Panc1 (cell line): ENCODE measurements at regions not wholly inside any gene's neighbourhood (a gene's known extent, or its start where the extent isn't known, plus 50 kb on each side); places are given as distances from the start of the nearest gene placed in this dataset.

Source experiments
- ATAC-seq: fragments of 200-7000 bp; cut with Tn5 transposase; 2 replicates; pipeline ENCODE4 v1.9.1; 2020; ENCODE audit warnings: mild to moderate bottlenecking, moderate library complexity
- BruUV-seq: library from RNA; stranded (reverse); fragments of 400-500 nt; replicated peaks from 2 replicates; lab custom pipeline; 2021; lab: Mats Ljungman, UMichigan
- CTCF ChIA-PET: fragments of 300-600 bp; sonication (Branson Sonifier 250); formaldehyde crosslinking; loops from one replicate; lab custom pipeline; 2022; ENCODE audit warnings: antibody characterized with exemption; lab: Charles Lee
- POLR2A ChIA-PET: fragments of 300-600 bp; sonication (Branson Sonifier 250); formaldehyde crosslinking; loops from one replicate; lab custom pipeline; 2022; ENCODE audit warnings: antibody characterized with exemption; lab: Charles Lee
- DNase-seq: peaks from one replicate; pipeline ENCODE4 v3.0.0-alpha.2; 2010; ENCODE audit warnings: low read depth, low spot score
- H3K27ac ChIP-seq: 2 replicates; pipeline ENCODE4 v1.5.1; 2011; ENCODE audit warnings: mild to moderate bottlenecking, low read length, inconsistent platforms
- H3K27me3 ChIP-seq: fragments of 200-500 bp; sonication (Bioruptor generic); 2 replicates; pipeline ENCODE4 v1.6.0; 2014; ENCODE audit warnings: low read length, inconsistent platforms; ENCODE audit not compliant: control insufficient read depth, insufficient read depth
- H3K36me3 ChIP-seq: fragments of 200-500 bp; sonication (Bioruptor generic); 2 replicates; pipeline ENCODE4 v1.5.1; 2014; ENCODE audit warnings: inconsistent platforms, mild to moderate bottlenecking, low read length, moderate library complexity; ENCODE audit not compliant: control insufficient read depth, insufficient read depth
- H3K4me1 ChIP-seq: 2 replicates; pipeline ENCODE4 v1.5.1; 2011; ENCODE audit warnings: inconsistent platforms, mild to moderate bottlenecking, low read length, moderate library complexity; ENCODE audit not compliant: control insufficient read depth, insufficient read depth
- H3K4me3 ChIP-seq, 2 experiments: 2 replicates each; pipeline ENCODE4 v1.5.1; 2011 to 2012; ENCODE audit warnings: low read depth in 2 of 2, low read length in 2 of 2, mild to moderate bottlenecking in 2 of 2, inconsistent platforms in 1 of 2, moderate library complexity in 1 of 2
- H3K9me3 ChIP-seq: fragments of 200-500 bp; sonication (Bioruptor generic); 2 replicates; pipeline ENCODE4 v1.5.1; 2014; ENCODE audit warnings: low read depth, mild to moderate bottlenecking, inconsistent platforms, low read length, moderate library complexity; ENCODE audit not compliant: control insufficient read depth, insufficient read depth
- POLR2AphosphoS5 ChIP-seq: IDR thresholded peaks from 2 replicates; pipeline ENCODE4 v1.6.1; 2012; ENCODE audit warnings: mild to moderate bottlenecking, low read depth, low read length, moderate library complexity
- SIN3A ChIP-seq: IDR thresholded peaks from 2 replicates; pipeline ENCODE4 v1.6.1; 2012; ENCODE audit warnings: low read depth, mild to moderate bottlenecking, low read length, moderate library complexity, borderline replicate concordance; ENCODE audit not compliant: insufficient read depth
- TCF7L2 ChIP-seq: IDR thresholded peaks from 2 replicates; pipeline ENCODE4 v1.6.1; 2011; ENCODE audit warnings: mild to moderate bottlenecking, low read depth, low read length, inconsistent platforms
- in situ Hi-C: cut with HindIII; loops from 2 replicates; pipeline ENCODE4 v1.10.0; 2016; ENCODE audit warnings: low sequenced_read_pairs, low pct_unique_long_range_greater_than_20kb
- intact Hi-C: fragments of 100-400 bp; cut with micrococcal nuclease; formaldehyde crosslinking; loops from one replicate; pipeline ENCODE4 v1.10.0; 2022; ENCODE audit not compliant: unreplicated experiment
- TF ChIP-seq, protein P1 (sequence below), 2 experiments: IDR thresholded peaks; 2 replicates each; pipeline ENCODE4 v1.6.1; 2011 to 2012; ENCODE audit warnings: low read depth in 2 of 2, control low read depth in 1 of 2, low read length in 1 of 2, mild to moderate bottlenecking in 1 of 2, moderate library complexity in 1 of 2; ENCODE audit not compliant: insufficient read depth in 1 of 2
- TF ChIP-seq, protein P2 (sequence below): fragments of 450-650 bp; IDR thresholded peaks from 2 replicates; pipeline ENCODE4 v1.5.1; 2017; ENCODE audit warnings: mild to moderate bottlenecking

GRCh38 chr10:14447094-14447839 is 116.5 kb upstream of the FRMD4A start:
- no peaks in the 10 kb centered on the region; the same call in 1 of the 2 replicates for H3K27me3 ChIP-seq
- ChIA-PET POLR2A (no interaction called here), CTCF (no interaction called here)
- BruUV-seq: no TSS peak
- in situ Hi-C loops: no loop called here
- TF ChIP-seq, protein P1, sequence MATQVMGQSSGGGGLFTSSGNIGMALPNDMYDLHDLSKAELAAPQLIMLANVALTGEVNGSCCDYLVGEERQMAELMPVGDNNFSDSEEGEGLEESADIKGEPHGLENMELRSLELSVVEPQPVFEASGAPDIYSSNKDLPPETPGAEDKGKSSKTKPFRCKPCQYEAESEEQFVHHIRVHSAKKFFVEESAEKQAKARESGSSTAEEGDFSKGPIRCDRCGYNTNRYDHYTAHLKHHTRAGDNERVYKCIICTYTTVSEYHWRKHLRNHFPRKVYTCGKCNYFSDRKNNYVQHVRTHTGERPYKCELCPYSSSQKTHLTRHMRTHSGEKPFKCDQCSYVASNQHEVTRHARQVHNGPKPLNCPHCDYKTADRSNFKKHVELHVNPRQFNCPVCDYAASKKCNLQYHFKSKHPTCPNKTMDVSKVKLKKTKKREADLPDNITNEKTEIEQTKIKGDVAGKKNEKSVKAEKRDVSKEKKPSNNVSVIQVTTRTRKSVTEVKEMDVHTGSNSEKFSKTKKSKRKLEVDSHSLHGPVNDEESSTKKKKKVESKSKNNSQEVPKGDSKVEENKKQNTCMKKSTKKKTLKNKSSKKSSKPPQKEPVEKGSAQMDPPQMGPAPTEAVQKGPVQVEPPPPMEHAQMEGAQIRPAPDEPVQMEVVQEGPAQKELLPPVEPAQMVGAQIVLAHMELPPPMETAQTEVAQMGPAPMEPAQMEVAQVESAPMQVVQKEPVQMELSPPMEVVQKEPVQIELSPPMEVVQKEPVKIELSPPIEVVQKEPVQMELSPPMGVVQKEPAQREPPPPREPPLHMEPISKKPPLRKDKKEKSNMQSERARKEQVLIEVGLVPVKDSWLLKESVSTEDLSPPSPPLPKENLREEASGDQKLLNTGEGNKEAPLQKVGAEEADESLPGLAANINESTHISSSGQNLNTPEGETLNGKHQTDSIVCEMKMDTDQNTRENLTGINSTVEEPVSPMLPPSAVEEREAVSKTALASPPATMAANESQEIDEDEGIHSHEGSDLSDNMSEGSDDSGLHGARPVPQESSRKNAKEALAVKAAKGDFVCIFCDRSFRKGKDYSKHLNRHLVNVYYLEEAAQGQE (IDR thresholded peaks at IDR 0.05; ENCODE audit: insufficient read depth in 1 of 2, low read depth in 2 of 2, low read length in 1 of 2): no peak
- TF ChIP-seq TCF7L2: no peak
- no peak for TF ChIP-seq POLR2AphosphoS5
- TF ChIP-seq, protein P2, sequence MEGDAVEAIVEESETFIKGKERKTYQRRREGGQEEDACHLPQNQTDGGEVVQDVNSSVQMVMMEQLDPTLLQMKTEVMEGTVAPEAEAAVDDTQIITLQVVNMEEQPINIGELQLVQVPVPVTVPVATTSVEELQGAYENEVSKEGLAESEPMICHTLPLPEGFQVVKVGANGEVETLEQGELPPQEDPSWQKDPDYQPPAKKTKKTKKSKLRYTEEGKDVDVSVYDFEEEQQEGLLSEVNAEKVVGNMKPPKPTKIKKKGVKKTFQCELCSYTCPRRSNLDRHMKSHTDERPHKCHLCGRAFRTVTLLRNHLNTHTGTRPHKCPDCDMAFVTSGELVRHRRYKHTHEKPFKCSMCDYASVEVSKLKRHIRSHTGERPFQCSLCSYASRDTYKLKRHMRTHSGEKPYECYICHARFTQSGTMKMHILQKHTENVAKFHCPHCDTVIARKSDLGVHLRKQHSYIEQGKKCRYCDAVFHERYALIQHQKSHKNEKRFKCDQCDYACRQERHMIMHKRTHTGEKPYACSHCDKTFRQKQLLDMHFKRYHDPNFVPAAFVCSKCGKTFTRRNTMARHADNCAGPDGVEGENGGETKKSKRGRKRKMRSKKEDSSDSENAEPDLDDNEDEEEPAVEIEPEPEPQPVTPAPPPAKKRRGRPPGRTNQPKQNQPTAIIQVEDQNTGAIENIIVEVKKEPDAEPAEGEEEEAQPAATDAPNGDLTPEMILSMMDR: no peak
- TF ChIP-seq SIN3A: no peak
- intact Hi-C loops: no loop called here
- no peaks in the 10 kb centered on the region for H3K9me3 ChIP-seq
- H3K36me3 ChIP-seq: no peaks in the 10 kb centered on the region
- ATAC-seq: no peak
- H3K27ac ChIP-seq: no peak overlapping the region
- no peak overlapping the region for H3K4me3 ChIP-seq
- no peak for DNase-seq
- H3K4me1 ChIP-seq: no peaks in the 10 kb centered on the region

- Histone ChIP-seq H3K27ac (no peak overlapping the region), H3K4me1 (no peaks in the 10 kb centered on the region), H3K36me3 (no peaks in the 10 kb centered on the region), H3K27me3 (no peaks in the 10 kb centered on the region; the same call in 1 of the 2 replicates), H3K9me3 (no peaks in the 10 kb centered on the region), H3K4me3 (no peak overlapping the region)
- POLR2A ChIA-PET: no interaction called here
- BruUV-seq: no TSS peak
- intact Hi-C loops (no loop called here), in situ Hi-C loops (no loop called here)
- no peak for DNase-seq
- CTCF ChIA-PET: no interaction called here
- TF ChIP-seq, protein P1 (IDR thresholded peaks at IDR 0.05; ENCODE audit: insufficient read depth in 1 of 2, low read depth in 2 of 2, low read length in 1 of 2): no peak
- TF ChIP-seq, protein P2: no peak
- TF ChIP-seq SIN3A: no peak
- TF ChIP-seq POLR2AphosphoS5: no peak
- no peak for TF ChIP-seq TCF7L2
- no peak for ATAC-seq
These were observed 108.9 kb upstream of the FRMD4A start for GRCh38 chr10:14439451-14440259.
